Lung (tissue), 11 donors: ENCODE measurements at regions not wholly inside any gene's neighbourhood (a gene's known extent, or its start where the extent isn't known, plus 50 kb on each side); places are given as distances from the start of the nearest gene placed in this dataset.

ENCODE experiments used
- ATAC-seq: fragments of 200-7000 bp; cut with Tn5 transposase; one replicate; pipeline ENCODE4 v1.9.1; 2020; ENCODE audit warnings: moderate number of reproducible peaks; ENCODE audit not compliant: insufficient read depth, low FRiP score
- DNase-seq, 3 donors: peaks; one replicate each; pipeline ENCODE4 v3.0.0-alpha.2; 2013 to 2017
- H3K27ac ChIP-seq, 2 donors: one replicate each; pipeline ENCODE4 v1.5.1; 2013; ENCODE audit warnings: mild to moderate bottlenecking in 2 of 2, moderate library complexity in 2 of 2, control low read depth in 1 of 2, inconsistent platforms in 1 of 2, low read depth in 1 of 2, low read length in 1 of 2
- H3K27me3 ChIP-seq, 3 donors: one replicate each; pipeline ENCODE4 v1.5.1; 2013; ENCODE audit warnings: low read length in 2 of 3; ENCODE audit not compliant: control insufficient read depth in 3 of 3, insufficient read depth in 3 of 3
- H3K36me3 ChIP-seq, 4 donors: one replicate each; pipeline ENCODE4 v1.5.1; 2013; ENCODE audit warnings: low read length in 4 of 4, mild to moderate bottlenecking in 1 of 4, moderate library complexity in 1 of 4; ENCODE audit not compliant: control insufficient read depth in 4 of 4, insufficient read depth in 4 of 4
- H3K4me1 ChIP-seq, 5 donors: one replicate each; pipeline ENCODE4 v1.5.1; 2013; ENCODE audit warnings: low read length in 5 of 5, mild to moderate bottlenecking in 2 of 5, moderate library complexity in 1 of 5; ENCODE audit not compliant: control insufficient read depth in 5 of 5, insufficient read depth in 5 of 5
- H3K4me3 ChIP-seq: one replicate; pipeline ENCODE4 v1.5.1; 2013; ENCODE audit warnings: mild to moderate bottlenecking, control low read depth, moderate library complexity
- H3K9ac ChIP-seq, 2 donors: one replicate each; pipeline ENCODE4 v1.5.1; 2013; ENCODE audit warnings: low read length in 2 of 2, control low read depth in 1 of 2; ENCODE audit not compliant: insufficient read depth in 1 of 2
- H3K9me3 ChIP-seq, 4 donors: one replicate each; pipeline ENCODE4 v1.5.1; 2013; ENCODE audit warnings: low read length in 3 of 4, mild to moderate bottlenecking in 1 of 4, moderate library complexity in 1 of 4; ENCODE audit not compliant: control insufficient read depth in 4 of 4, insufficient read depth in 3 of 4
- CTCF ChIP-seq: IDR thresholded peaks from 2 replicates; pipeline ENCODE4 v1.5.1; 2012; ENCODE audit warnings: mild to moderate bottlenecking; ENCODE audit errors: control extremely low read depth, extremely low read depth
- WGBS, 2 donors: extraction: QIAGEN DNeasy Blood & Tissue Kit; methylation state at CpG; one replicate each; pipeline ENCODE4 v1.1.7; 2013; 5-methylcytosine and 5-hydroxymethylcytosine counted together
- donor health status: control.
- donor health status: control.
- donor health status: Bipolar disorder and iron deficiency.
- donor health status: healthy.
- donor health status: DM: yes; HTN: yes; CAD: no.

GRCh38 chr16:80463326-80463725, 77.5 kb upstream of the DYNLRB2 start:
- Histone ChIP-seq H3K36me3 (no peaks in the 10 kb centered on the region), H3K27ac (no peak overlapping the region), H3K4me1 (peaks cover 0 to 12% (median 0%) of the 10 kb centered on the region in 5 donors), H3K27me3 (no peaks in the 10 kb centered on the region), H3K9me3 (no peaks in the 10 kb centered on the region), H3K9ac (no peak overlapping the region), H3K4me3 (no peak overlapping the region)
- ATAC-seq (no peak), DNase-seq (no peak)
- no peak for TF ChIP-seq CTCF
- 67 to 79% methylated on average over 2 of the region's 2 CpGs for WGBS, 2 donors

GRCh38 chr16:80462917-80463316, 77.9 kb upstream of the DYNLRB2 start:
- Histone ChIP-seq H3K27ac (no peak overlapping the region), H3K4me3 (no peak overlapping the region)
- ATAC-seq = no peak

GRCh38 chr16:80460988-80461387, 79.8 kb upstream of the DYNLRB2 start:
- no peak for ATAC-seq
- H3K9ac ChIP-seq = no peak overlapping the region
- no peak overlapping the region for H3K4me3 ChIP-seq
- no peaks in the 10 kb centered on the region for H3K36me3 ChIP-seq
- peaks cover 0 to 5% (median 0%) of the 10 kb centered on the region in 5 donors for H3K4me1 ChIP-seq
- H3K27me3 ChIP-seq = no peaks in the 10 kb centered on the region
- no peak overlapping the region for H3K27ac ChIP-seq
- WGBS, 2 donors = 90 to 91% methylated on average over 1 of the region's 1 CpG
- no peak for TF ChIP-seq CTCF
- no peak for DNase-seq
- no peaks in the 10 kb centered on the region for H3K9me3 ChIP-seq

More at GRCh38 chr16:80462917-80463316, 77.9 kb upstream of the DYNLRB2 start:
- WGBS, 2 donors = 80 to 83% methylated on average over 7 of the region's 7 CpGs
- no peak for TF ChIP-seq CTCF
- no peaks in the 10 kb centered on the region for H3K27me3 ChIP-seq
- H3K36me3 ChIP-seq = no peaks in the 10 kb centered on the region
- peaks cover 0 to 12% (median 0%) of the 10 kb centered on the region in 5 donors for H3K4me1 ChIP-seq
- no peak for DNase-seq
- H3K9ac ChIP-seq = no peak overlapping the region
- no peaks in the 10 kb centered on the region for H3K9me3 ChIP-seq

- Histone ChIP-seq H3K27me3 (no peaks in the 10 kb centered on the region), H3K9me3 (peaks cover 0 to 2% (median 0%) of the 10 kb centered on the region in 4 donors), H3K27ac (no peak overlapping the region), H3K9ac (no peak overlapping the region), H3K4me3 (no peak overlapping the region), H3K4me1 (peaks cover 0 to 4% (median 0%) of the 10 kb centered on the region in 5 donors), H3K36me3 (no peaks in the 10 kb centered on the region)
- no peak for TF ChIP-seq CTCF
- DNase-seq (no peak), ATAC-seq (no peak)
- 68 to 70% methylated on average over 5 of the region's 5 CpGs for WGBS, 2 donors
Observed at GRCh38 chr16:80459966-80460365, 80.8 kb upstream of the DYNLRB2 start.
